HG02610 (cell line): ENCODE measurements at regions not wholly inside any gene's neighbourhood (a gene's known extent, or its start where the extent isn't known, plus 50 kb on each side); places are given as distances from the start of the nearest gene placed in this dataset.

Experiments used
- ATAC-seq: cut with Tn5 transposase; IDR thresholded peaks from one replicate; pipeline ENCODE4 v1.9.1; 2021; ENCODE audit warnings: mild to moderate bottlenecking, moderate library complexity; ENCODE audit not compliant: unreplicated experiment

GRCh38 chr2:155696571-155696970 is 636.0 kb downstream of the NR4A2 start:
- no peak for ATAC-seq

- no peak for ATAC-seq
These were observed 637.0 kb downstream of the NR4A2 start for GRCh38 chr2:155695505-155695904.

- ATAC-seq: no peak
These were observed 639.7 kb downstream of the NR4A2 start for GRCh38 chr2:155692856-155693255.

GRCh38 chr2:155692106-155692505 is 640.4 kb downstream of the NR4A2 start:
- ATAC-seq: no peak

GRCh38 chr2:155690785-155691184 is 641.7 kb downstream of the NR4A2 start:
- ATAC-seq: peak; percentile 94

GRCh38 chr2:155689791-155690190 is 642.7 kb downstream of the NR4A2 start:
- no peak for ATAC-seq

GRCh38 chr2:155687181-155687580 is 645.3 kb downstream of the NR4A2 start:
- ATAC-seq: no peak

- no peak for ATAC-seq
These were observed 652.9 kb downstream of the NR4A2 start for GRCh38 chr2:155679647-155680046.

GRCh38 chr2:155675920-155676319 is 656.6 kb downstream of the NR4A2 start:
- ATAC-seq: no peak

- ATAC-seq: no peak
These were observed 666.8 kb downstream of the NR4A2 start for GRCh38 chr2:155665704-155666103.

- ATAC-seq: no peak
These were observed 669.3 kb downstream of the NR4A2 start for GRCh38 chr2:155663265-155663664.

GRCh38 chr2:155662224-155662623 is 670.3 kb downstream of the NR4A2 start:
- ATAC-seq: no peak

GRCh38 chr2:155653176-155653575 is 679.3 kb downstream of the NR4A2 start:
- no peak for ATAC-seq

GRCh38 chr2:155651851-155652250 is 680.7 kb downstream of the NR4A2 start:
- ATAC-seq: no peak

- no peak for ATAC-seq
These were observed 686.7 kb downstream of the NR4A2 start for GRCh38 chr2:155645791-155646190.

- ATAC-seq: no peak
These were observed 689.3 kb downstream of the NR4A2 start for GRCh38 chr2:155643056-155643775.

- peak; percentile 71 for ATAC-seq
These were observed 698.5 kb downstream of the NR4A2 start for GRCh38 chr2:155633887-155634570.

- no peak for ATAC-seq
These were observed 699.3 kb downstream of the NR4A2 start for GRCh38 chr2:155633060-155633839.

GRCh38 chr2:155630760-155631159 is 701.8 kb downstream of the NR4A2 start:
- no peak for ATAC-seq

GRCh38 chr2:155622443-155622842 is 710.1 kb downstream of the NR4A2 start:
- ATAC-seq: no peak

GRCh38 chr2:155600914-155601760 is 731.4 kb downstream of the NR4A2 start:
- no peak for ATAC-seq
